GM12875 (cell line): ENCODE measurements at regions not wholly inside any gene's neighbourhood (a gene's known extent, or its start where the extent isn't known, plus 50 kb on each side); places are given as distances from the start of the nearest gene placed in this dataset.
A peak's percentile ranks its signal among the peaks of the same experiment; 100 is the strongest.
"Not testable (repeated sequence)": the region's sequence is repeated elsewhere in the genome, so short reads cannot be mapped to it uniquely, and the experiment has no call there.

ENCODE experiments used
- H3K4me3 ChIP-seq: one replicate; pipeline ENCODE4 v1.5.1; 2011; ENCODE audit warnings: low read depth, low read length, control low read depth
- CTCF ChIP-seq: IDR thresholded peaks from 2 replicates; pipeline ENCODE4 v1.5.1; 2011; ENCODE audit warnings: low read depth, mild to moderate bottlenecking, control low read depth, inconsistent platforms, low read length, moderate library complexity, borderline replicate concordance; ENCODE audit not compliant: insufficient read depth

DNA sequence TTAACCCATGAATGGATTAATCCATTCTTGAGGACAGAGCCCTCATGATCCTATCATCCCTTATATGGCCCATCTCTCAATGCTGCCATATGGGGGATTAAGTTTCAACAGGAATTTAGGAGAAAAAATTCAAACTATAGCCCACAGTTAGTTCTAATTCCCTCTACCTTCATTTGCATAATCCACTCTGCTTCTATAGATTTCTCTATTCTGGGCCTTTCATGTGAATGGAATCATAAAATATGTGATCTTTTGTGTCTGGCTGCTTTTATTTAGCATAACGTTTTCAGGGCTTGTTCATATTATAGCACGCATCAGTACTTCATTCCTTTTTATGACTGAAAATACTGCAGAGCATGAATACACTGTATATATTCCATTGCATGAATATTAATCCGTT lies 55.4 kb downstream of the CTSL start:
- TF ChIP-seq CTCF, result no peak
- H3K4me3 ChIP-seq, result no peak overlapping the region

DNA sequence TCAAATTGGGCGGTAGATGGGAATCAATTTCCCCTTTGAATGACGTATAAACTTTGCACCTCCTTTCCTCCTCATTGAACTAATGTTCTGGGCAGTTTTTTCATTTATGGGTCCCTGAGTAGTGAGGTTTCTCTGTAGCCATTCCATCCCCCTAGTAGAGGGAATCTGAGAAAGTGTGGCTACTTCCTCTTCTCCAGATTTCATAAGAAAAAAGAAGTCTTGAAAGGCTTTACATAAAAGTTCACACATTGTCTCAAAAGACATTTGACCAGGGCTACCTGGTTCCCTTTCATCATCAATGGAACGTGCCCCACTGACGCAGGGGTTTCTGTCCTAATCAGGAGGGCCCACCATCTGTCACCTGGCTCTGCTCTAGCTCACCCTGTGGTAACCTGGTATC lies 57.3 kb downstream of the CTSL start:
- no peak overlapping the region for H3K4me3 ChIP-seq
- TF ChIP-seq CTCF, result no peak

GRCh38 chr9:87785315-87785970 lies 59.5 kb downstream of the CTSL start:
- H3K4me3 ChIP-seq, result not testable (repeated sequence)

DNA sequence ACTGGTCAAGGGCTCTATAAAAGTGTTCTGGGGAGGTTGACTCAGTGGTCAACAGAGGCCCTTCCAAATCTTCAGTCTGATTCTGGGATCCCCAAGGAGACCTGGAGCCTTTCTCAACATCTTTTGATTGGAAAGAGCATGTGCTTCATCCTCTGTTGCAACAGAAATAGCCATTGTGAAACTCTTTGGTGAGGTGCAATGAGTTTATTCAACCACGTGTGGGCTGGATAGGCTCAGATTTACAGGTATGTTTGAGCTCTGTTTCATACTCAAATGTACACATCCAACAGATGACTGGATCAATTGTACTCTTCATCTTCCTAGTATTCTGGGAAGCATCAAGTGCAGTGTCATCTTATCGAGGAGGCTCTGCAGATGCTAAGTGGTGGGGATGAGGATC lies 60.5 kb downstream of the CTSL start:
- no peak for TF ChIP-seq CTCF
- no peak overlapping the region for H3K4me3 ChIP-seq

GRCh38 chr9:87786876-87787275 lies 61.0 kb downstream of the CTSL start:
- H3K4me3 ChIP-seq, result no peak overlapping the region
- no peak for TF ChIP-seq CTCF

DNA sequence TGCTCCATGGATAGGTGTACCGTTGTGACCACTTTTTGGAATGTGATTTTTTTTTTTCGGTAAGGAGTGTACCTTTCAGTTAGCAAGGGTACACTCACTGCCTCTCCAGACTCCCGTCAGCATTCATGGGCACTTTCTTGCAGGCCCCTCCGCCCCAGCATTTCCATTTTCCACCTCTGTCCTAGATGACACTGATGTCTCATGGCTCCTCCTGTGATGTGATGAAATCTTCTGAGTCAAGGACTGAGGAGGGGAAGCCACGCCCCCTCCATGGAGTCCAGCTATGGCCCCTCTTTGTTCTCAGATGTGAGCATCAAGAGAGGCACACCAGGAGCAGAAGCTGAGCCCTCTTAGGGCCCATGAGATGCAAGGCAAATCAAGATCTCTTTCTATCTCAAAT lies 61.8 kb downstream of the CTSL start:
- no peak for TF ChIP-seq CTCF
- no peak overlapping the region for H3K4me3 ChIP-seq

DNA sequence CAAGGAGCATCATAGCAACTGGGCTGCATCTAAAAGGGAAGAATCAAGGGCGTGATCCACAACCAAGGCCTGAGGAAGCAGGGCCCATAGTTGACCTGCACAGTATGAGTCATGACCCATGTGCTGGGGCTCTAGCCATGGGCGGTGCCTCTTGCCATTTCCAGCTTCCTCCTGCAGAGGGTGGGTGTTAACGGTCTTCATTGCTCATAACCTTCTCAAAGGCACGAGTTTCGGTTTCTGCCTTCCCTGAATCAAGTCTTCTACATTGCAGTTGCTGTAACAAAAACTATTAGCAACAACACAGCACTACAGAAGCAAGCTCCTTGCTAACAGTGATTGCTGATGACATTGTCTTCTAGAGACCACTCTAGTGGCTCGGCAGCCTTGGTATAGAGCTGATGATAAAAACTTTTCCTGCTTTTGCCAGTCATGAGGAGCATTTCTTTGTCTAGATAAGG lies 66.9 kb downstream of the CTSL start:
- H3K4me3 ChIP-seq, result no peak overlapping the region
- peak; percentile 28; the same call in 1 of the 2 replicates for TF ChIP-seq CTCF

DNA sequence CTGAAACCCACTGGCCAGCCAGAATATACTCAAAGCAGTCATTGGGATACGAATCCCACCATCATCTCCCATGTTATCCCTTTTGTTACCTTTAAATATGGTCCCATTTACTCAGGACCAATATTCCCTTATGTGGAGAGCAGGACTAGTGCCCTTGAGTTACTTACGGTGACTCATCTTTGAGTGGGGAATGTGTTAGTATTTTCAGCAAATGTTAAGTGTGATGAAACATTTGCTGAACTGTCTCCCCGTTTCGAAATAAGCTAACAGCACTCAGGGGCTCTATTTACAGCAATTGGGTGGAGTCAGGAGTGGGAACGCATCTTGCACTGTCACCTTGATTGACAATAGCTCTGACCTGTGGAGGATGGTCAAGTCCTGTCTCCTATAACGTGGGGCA lies 67.4 kb downstream of the CTSL start:
- TF ChIP-seq CTCF, result no peak

More for the DNA sequence above, 67.4 kb downstream of the CTSL start:
- H3K4me3 ChIP-seq, result no peak overlapping the region
